ENCODE measurements at regions not wholly inside any gene's neighbourhood (a gene's known extent, or its start where the extent isn't known, plus 50 kb on each side); places are given as distances from the start of the nearest gene placed in this dataset.

- no peak for TF ChIP-seq CTCF (IDR thresholded peaks at IDR 0.05)
- no peak for TF ChIP-seq POLR2A (IDR thresholded peaks at IDR 0.05)
Observed at GRCh38 chr2:126796931-126797621, 101.6 kb upstream of the TEX51 start.
